Astrocyte of the cerebellum (primary cell): ENCODE measurements at regions not wholly inside any gene's neighbourhood (a gene's known extent, or its start where the extent isn't known, plus 50 kb on each side); places are given as distances from the start of the nearest gene placed in this dataset.

Source experiments
- DNase-seq: peaks from one replicate; pipeline ENCODE4 v3.0.0-alpha.2; 2011; ENCODE audit warnings: low read depth
- H3K4me3 ChIP-seq: 2 replicates; pipeline ENCODE4 v1.5.1; 2011; ENCODE audit warnings: mild to moderate bottlenecking, low read depth, low read length, moderate library complexity
- in situ Hi-C: cut with HindIII; loops from 2 replicates; pipeline ENCODE4 v1.10.0; 2017; ENCODE audit warnings: low sequenced_read_pairs
- TF ChIP-seq, protein P1 (sequence below): IDR thresholded peaks from 2 replicates; pipeline ENCODE4 v1.5.1; 2012; ENCODE audit warnings: low read length, low read depth, moderate library complexity, mild to moderate bottlenecking; ENCODE audit errors: missing control alignments

DNA sequence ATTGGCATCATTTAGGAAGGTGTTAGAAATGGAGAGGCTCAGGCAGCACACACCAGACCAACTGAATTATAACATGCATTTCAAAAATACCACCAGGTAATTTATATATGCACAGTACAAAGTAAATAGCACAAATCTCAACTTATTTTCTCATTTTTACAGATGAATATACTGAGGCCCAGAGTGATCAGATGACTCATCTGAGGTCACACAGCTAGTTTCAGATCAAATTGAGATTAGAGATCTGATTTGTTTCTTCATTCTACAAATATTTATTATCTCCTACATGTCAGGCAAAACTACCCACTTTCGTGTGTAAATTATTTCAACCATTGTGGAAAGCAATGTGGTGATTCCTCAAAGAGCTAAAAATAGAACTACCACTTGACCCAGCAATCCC is 507.1 kb downstream of the TLE4 start:
- no peak for DNase-seq
- TF ChIP-seq, protein P1, sequence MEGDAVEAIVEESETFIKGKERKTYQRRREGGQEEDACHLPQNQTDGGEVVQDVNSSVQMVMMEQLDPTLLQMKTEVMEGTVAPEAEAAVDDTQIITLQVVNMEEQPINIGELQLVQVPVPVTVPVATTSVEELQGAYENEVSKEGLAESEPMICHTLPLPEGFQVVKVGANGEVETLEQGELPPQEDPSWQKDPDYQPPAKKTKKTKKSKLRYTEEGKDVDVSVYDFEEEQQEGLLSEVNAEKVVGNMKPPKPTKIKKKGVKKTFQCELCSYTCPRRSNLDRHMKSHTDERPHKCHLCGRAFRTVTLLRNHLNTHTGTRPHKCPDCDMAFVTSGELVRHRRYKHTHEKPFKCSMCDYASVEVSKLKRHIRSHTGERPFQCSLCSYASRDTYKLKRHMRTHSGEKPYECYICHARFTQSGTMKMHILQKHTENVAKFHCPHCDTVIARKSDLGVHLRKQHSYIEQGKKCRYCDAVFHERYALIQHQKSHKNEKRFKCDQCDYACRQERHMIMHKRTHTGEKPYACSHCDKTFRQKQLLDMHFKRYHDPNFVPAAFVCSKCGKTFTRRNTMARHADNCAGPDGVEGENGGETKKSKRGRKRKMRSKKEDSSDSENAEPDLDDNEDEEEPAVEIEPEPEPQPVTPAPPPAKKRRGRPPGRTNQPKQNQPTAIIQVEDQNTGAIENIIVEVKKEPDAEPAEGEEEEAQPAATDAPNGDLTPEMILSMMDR: no peak
- H3K4me3 ChIP-seq: no peak overlapping the region
- in situ Hi-C loops: no loop called here

DNA sequence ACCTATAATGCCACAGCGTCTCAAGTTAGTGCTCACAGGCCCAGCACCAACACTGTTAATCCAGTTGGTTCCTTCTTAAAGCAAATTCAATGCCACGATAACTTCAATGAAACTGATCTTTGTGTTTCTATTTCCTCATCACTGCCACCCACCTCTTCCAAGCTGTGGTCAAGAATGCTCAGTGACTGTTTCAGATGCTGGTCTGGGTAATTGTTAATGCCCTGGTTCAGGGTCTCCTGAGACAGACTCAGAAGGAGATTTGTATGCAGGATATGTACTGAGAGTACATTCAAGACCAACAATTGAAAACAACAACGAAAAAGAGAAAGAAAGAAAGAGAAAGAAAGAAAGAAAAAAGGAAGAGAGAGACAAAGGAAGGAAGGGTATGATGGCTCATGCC is 505.3 kb downstream of the TLE4 start:
- DNase-seq: no peak
- in situ Hi-C loops: no loop called here
- no peak overlapping the region for H3K4me3 ChIP-seq
- TF ChIP-seq, protein P1: no peak

GRCh38 chr9:80076162-80076561 is 504.4 kb downstream of the TLE4 start:
- H3K4me3 ChIP-seq: no peak overlapping the region
- no peak for DNase-seq
- in situ Hi-C loops: no loop called here
- TF ChIP-seq, protein P1: no peak

DNA sequence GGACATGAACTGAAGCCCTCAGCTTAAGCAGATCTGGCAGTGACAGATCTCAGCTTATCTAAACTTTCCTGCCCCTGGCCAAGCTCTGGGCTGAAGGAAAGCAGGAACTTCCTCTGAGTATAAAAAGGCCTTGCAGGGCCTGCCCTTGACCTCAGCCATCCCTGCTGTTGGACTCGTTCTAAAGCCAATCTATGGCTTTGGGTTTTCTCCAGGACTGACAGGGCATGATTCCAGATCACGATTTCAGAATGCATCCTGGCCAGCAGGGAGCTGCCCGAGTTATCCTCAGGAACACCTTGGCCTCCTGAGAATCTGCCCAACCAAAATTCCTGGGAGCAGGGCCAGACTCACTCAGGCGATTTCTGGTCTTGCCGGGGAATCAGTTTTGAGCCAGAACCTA is 502.7 kb downstream of the TLE4 start:
- peak; percentile 60 for DNase-seq
- in situ Hi-C loops: no loop called here
- H3K4me3 ChIP-seq: no peak overlapping the region
- TF ChIP-seq, protein P1: no peak

- no peak for DNase-seq
- TF ChIP-seq, protein P1: no peak
- in situ Hi-C loops: no loop called here
- no peak overlapping the region for H3K4me3 ChIP-seq
Measured at GRCh38 chr9:80072451-80072850, 500.7 kb downstream of the TLE4 start.

DNA sequence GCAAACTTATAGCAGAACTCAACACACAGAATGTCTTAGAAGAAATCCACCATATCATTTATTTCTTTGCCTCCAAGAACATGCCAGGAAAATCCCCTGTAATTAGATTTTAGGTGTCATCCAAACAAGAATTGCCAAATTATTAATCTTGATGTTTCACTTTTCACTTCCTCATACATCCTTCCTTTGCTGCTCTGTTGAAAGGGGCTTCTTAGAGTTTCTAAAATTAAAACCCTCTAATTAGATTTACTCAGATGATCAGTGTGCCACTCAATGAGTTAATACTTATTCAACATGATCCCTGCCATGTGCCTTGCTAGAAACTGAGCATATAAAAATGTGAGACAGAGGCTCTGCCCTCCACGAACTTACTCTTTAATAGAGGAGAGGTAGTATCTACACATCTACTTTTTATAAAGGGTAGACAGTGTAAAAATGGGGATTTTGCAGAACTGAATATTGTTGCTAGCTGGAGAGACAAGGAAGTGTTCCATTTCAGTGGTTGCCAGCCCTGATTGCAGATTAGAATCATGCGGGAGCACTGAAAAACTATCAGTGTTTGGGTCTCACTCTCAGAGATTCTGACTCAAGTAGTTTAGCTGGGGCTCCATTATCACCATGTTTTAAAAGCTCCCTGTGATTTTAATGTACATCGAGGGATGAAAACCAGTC is 498.4 kb downstream of the TLE4 start:
- no peak overlapping the region for H3K4me3 ChIP-seq
- DNase-seq: no peak
- in situ Hi-C loops: no loop called here
- TF ChIP-seq, protein P1: no peak
